SK-N-MC (cell line): ENCODE measurements at regions not wholly inside any gene's neighbourhood (a gene's known extent, or its start where the extent isn't known, plus 50 kb on each side); places are given as distances from the start of the nearest gene placed in this dataset.

Experiments used
- EZH2 ChIP-seq: fragments of 200-600 bp; sonication (generic); IDR thresholded peaks from one replicate; pipeline ENCODE4 v1.6.1; 2017; ENCODE audit warnings: antibody characterized with exemption
- POLR2AphosphoS5 ChIP-seq: IDR thresholded peaks from 2 replicates; pipeline ENCODE4 v1.6.1; 2012; ENCODE audit warnings: mild to moderate bottlenecking, low read depth, low read length, borderline replicate concordance

DNA sequence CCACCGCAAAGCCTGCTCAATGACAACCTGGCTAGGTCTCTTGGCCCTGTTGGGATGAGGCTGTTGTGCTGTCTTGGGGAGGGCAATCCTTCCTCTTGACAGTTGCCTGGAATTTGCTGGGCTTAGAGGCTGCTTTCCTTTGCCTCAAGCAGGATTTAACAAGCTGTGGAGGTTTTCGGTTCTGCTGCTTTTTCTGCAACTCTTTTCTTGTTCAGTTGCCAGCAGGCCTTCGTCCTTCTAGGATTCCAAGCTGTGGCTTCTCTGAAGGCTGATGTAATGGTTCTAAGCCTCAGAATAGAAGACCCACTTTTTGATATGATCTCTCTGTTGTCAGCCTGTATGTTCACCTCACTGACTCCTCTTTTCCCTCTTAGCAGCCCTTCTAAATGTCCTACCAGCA, 149.5 kb upstream of the HS3ST4 start:
- TF ChIP-seq EZH2: no peak
- TF ChIP-seq POLR2AphosphoS5: no peak
